ENCODE measurements at regions not wholly inside any gene's neighbourhood (a gene's known extent, or its start where the extent isn't known, plus 50 kb on each side); places are given as distances from the start of the nearest gene placed in this dataset.
"Not testable (repeated sequence)": the region's sequence is repeated elsewhere in the genome, so short reads cannot be mapped to it uniquely, and the experiment has no call there.

DNA sequence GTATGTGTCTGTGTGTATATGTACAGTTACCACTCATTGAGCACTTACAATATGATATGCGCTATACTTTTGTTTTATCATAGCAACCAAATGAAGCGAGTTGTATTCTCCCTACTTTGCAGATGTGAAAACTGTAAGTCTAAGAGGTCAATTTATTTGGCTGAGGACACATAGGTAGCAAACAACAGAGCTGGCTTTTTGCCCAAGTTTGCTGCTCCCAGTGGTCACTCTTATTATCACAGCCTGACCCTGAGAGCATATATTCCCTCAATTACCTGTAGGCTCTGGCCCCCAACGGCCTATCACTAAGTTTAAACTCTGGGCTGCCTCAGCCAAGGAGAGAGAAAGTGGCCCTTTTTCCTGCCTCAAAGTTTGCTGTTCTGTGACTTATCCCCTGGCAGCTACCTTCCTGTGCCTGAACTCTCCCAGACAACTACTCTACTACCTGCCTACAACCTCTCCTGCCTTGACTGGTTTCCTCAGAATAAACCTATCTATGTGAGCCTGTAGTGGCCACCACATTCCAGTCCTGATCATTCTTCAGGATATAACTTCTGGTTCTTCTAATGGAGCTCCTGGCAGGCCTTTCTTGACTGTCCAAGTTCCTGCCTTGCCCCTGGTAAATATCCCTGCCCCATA, 221.8 kb downstream of the FRK start:
- no peak overlapping the region for H3K4me3 Mint-ChIP-seq
- TF ChIP-seq CTCF (conservative IDR thresholded peaks at IDR 0.05), result peak; percentile 56
- H3K36me3 Mint-ChIP-seq (ENCODE audit: low read depth), result no peaks in the 10 kb centered on the region
- no peaks in the 10 kb centered on the region for H3K4me1 Mint-ChIP-seq
- DNase-seq (ENCODE audit: low read depth, low spot score), result no peak
- no peaks in the 10 kb centered on the region for H3K27me3 Mint-ChIP-seq (ENCODE audit: low read depth)
- H3K27ac Mint-ChIP-seq (ENCODE audit: unreplicated experiment), result no peak overlapping the region
- H3K9me3 Mint-ChIP-seq, result peaks cover 3% of the 10 kb centered on the region

GRCh38 chr6:115838216-115838615, 222.5 kb downstream of the FRK start:
- no peaks in the 10 kb centered on the region for H3K4me1 Mint-ChIP-seq
- DNase-seq (ENCODE audit: low read depth, low spot score), result no peak
- H3K4me3 Mint-ChIP-seq, result no peak overlapping the region
- no peak overlapping the region for H3K27ac Mint-ChIP-seq (ENCODE audit: unreplicated experiment)
- H3K36me3 Mint-ChIP-seq (ENCODE audit: low read depth), result no peaks in the 10 kb centered on the region
- H3K27me3 Mint-ChIP-seq (ENCODE audit: low read depth), result no peaks in the 10 kb centered on the region
- peaks cover 3% of the 10 kb centered on the region for H3K9me3 Mint-ChIP-seq
- no peak for TF ChIP-seq CTCF (conservative IDR thresholded peaks at IDR 0.05)

DNA sequence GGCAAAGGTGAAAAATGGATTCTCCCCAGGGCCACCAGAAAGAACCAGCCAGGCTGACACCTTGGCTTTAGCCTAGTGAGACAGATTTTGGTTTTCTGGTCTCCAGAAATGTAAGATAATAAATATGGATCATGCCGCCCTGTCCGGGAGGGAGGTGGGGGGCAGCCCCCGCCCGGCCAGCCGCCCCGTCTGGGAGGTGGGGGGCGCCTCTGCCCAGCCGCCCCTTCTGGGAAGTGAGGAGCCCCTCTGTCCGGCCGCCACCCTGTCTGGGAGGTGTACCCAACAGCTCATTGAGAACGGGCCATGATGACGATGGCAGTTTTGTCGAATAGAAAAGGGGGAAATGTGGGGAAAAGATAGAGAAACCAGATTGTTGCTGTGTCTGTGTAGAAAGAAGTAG, 224.3 kb downstream of the FRK start:
- not testable (repeated sequence) for H3K9me3 Mint-ChIP-seq; H3K4me1 Mint-ChIP-seq; DNase-seq (ENCODE audit: low read depth, low spot score); H3K27me3 Mint-ChIP-seq (ENCODE audit: low read depth); H3K36me3 Mint-ChIP-seq (ENCODE audit: low read depth); H3K4me3 Mint-ChIP-seq
- peak overlapping the region; percentile 16 for H3K27ac Mint-ChIP-seq (ENCODE audit: unreplicated experiment)

DNA sequence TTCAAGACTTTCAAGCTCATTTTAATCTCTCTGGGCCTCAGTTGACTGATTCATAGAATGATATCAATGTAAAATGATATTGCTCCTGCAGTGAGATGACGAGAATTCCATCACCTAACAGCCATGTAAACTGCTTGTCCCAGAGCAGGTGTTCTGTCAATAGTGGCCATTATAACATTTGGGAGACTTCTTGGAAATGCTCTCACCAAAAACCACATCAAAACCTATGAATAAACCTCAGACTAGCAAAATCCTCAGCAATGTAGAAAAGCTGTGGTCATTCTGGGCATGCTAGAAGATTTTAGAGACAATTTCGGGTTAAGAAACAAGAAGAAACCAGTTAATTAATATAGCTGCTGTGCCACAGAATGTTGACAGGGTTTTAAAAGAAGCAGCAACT, 225.4 kb downstream of the FRK start:
- DNase-seq (ENCODE audit: low read depth, low spot score), result no peak
- Mint-ChIP-seq H3K9me3 (peaks cover 3% of the 10 kb centered on the region), H3K4me1 (no peaks in the 10 kb centered on the region), H3K27me3 (ENCODE audit: low read depth) (no peaks in the 10 kb centered on the region), H3K4me3 (no peak overlapping the region), H3K27ac (ENCODE audit: unreplicated experiment) (no peak overlapping the region), H3K36me3 (ENCODE audit: low read depth) (no peaks in the 10 kb centered on the region)
- TF ChIP-seq CTCF (conservative IDR thresholded peaks at IDR 0.05), result no peak

DNA sequence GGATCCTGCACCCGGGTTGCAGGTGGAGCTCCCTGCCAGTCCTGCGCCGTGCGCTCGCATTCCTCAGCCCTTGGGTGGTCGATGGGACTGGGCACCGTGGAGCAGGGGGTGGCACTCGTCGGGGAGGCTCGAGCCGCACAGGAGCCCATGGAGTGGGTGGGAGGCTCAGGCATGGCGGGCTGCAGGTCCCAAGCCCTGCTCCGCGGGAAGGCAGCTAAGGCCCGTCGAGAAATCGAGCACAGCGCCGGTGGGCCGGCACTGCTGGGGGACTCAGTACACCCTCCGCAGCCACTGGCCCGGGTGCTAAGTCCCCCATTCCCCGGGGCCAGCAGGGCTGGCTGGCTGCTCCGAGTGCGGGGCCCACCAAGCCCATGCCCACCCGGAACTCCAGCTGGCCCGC, 226.1 kb downstream of the FRK start:
- H3K4me1 Mint-ChIP-seq; H3K27me3 Mint-ChIP-seq (ENCODE audit: low read depth); H3K4me3 Mint-ChIP-seq; DNase-seq (ENCODE audit: low read depth, low spot score); H3K27ac Mint-ChIP-seq (ENCODE audit: unreplicated experiment); H3K9me3 Mint-ChIP-seq; H3K36me3 Mint-ChIP-seq (ENCODE audit: low read depth): not testable (repeated sequence)

DNA sequence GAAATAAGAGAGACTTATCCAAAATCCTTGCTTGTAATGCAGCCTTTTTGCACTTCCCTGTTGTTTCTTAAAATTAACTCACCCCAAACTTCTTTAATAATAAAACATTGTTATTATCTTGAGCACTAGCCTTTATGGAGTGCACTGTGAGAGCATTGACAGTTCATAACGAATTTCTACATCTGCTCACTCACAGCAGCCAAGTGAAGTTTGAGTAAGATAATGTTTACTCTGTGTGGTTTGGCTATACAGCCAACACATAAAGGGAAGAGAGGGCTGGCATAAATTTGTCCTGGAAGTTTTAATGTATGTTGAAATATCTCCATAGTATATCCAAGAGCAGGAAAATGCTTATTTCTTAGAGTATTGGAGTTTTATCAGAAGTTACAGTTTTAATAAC, 227.9 kb downstream of the FRK start:
- DNase-seq (ENCODE audit: low read depth, low spot score), result no peak
- no peak for TF ChIP-seq CTCF (conservative IDR thresholded peaks at IDR 0.05)
- no peak overlapping the region for H3K27ac Mint-ChIP-seq (ENCODE audit: unreplicated experiment)
- H3K36me3 Mint-ChIP-seq (ENCODE audit: low read depth), result no peaks in the 10 kb centered on the region
- H3K4me1 Mint-ChIP-seq, result no peaks in the 10 kb centered on the region
- H3K27me3 Mint-ChIP-seq (ENCODE audit: low read depth), result peaks cover 2% of the 10 kb centered on the region
- no peak overlapping the region for H3K4me3 Mint-ChIP-seq
- peaks cover 3% of the 10 kb centered on the region for H3K9me3 Mint-ChIP-seq

GRCh38 chr6:115832186-115832585, 228.5 kb downstream of the FRK start:
- peaks cover 2% of the 10 kb centered on the region for H3K27me3 Mint-ChIP-seq (ENCODE audit: low read depth)
- no peak for DNase-seq (ENCODE audit: low read depth, low spot score)
- H3K27ac Mint-ChIP-seq (ENCODE audit: unreplicated experiment), result no peak overlapping the region
- H3K9me3 Mint-ChIP-seq, result peaks cover 3% of the 10 kb centered on the region
- TF ChIP-seq CTCF (conservative IDR thresholded peaks at IDR 0.05), result no peak
- no peaks in the 10 kb centered on the region for H3K36me3 Mint-ChIP-seq (ENCODE audit: low read depth)
- no peak overlapping the region for H3K4me3 Mint-ChIP-seq
- H3K4me1 Mint-ChIP-seq, result no peaks in the 10 kb centered on the region

Data from neural crest cell (in vitro differentiated cells).